GM08714 (cell line): ENCODE measurements at regions not wholly inside any gene's neighbourhood (a gene's known extent, or its start where the extent isn't known, plus 50 kb on each side); places are given as distances from the start of the nearest gene placed in this dataset.
"Not testable (repeated sequence)": the region's sequence is repeated elsewhere in the genome, so short reads cannot be mapped to it uniquely, and the experiment has no call there.

ENCODE experiments used
- H3K4me3 ChIP-seq: fragments of 200-500 bp; sonication (Bioruptor generic); 2 replicates; pipeline ENCODE4 v1.5.1; 2014; ENCODE audit warnings: mild to moderate bottlenecking, low read length, inconsistent platforms
- ZNF274 ChIP-seq: IDR thresholded peaks from 2 replicates; pipeline ENCODE4 v1.6.1; 2012; ENCODE audit warnings: mild to moderate bottlenecking, low read depth, low read length

DNA sequence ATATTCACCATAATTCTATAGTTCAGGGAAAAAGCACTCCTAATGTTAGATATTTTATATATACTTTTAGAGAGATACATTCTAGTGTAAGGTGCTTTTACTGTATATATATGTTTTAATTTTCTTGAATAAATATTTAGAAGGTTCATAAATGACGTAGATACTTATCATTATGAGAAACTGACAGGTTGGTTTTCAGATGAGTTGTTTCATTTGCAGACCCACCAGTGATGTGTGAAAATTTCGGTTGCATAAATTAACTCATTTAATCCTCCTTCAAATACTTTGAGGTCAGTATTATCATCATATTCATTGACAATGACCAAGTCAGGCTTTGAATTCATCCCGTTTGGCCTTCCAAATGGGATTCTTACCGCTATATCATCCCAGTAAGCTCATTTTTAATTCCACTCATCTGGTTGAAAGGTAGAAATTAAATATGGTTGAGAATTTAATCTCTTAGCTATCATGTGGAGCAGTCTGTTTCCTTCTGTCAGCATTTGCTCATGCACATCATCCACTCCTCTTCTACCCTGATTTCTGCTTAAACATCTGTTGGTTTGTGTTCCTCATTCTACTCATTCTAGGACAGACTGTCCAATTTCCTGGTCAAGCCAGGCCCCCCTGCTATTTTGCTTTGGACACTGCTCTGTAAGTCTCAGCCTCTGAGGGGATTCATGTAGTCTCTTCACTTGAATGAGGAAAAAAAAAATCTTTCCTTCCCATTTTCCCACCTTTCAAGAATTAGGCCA, 1156.6 kb downstream of the PLA2G4A start:
- H3K4me3 ChIP-seq, result no peak overlapping the region
- TF ChIP-seq ZNF274, result no peak

DNA sequence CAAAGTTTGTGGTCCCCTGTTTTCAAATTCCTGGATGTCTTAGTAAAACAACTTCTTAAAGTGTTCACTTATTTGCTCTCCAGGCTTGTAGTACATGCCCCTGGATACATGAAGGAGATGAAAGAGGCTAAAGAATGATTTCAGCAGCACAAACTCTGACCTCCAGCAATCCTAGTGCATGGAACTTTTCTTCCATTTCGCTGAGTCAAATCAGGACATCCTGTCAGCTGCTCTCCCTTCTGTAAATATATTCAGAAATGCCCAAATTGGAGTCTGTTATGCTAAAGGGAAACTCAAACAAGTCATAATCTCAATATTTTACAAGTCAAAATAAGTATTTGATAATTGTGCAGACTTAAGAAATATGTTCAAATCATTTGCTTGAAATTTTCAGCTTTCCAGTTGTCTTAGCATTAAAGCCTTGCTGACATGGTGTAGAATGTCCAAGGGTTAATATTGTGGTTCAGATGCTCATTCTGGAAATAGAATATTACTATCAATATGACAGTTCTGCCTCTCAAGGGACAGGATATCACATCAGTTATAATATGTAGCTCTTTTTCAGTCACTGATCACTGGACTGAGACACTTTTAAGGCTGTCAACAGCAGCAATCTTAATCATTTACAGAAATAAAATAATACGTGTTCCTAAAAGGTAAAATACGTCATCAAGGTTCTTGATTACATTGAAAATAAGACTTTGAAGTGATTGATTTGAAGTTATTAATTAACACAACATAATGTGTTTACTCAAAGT, 1157.3 kb downstream of the PLA2G4A start:
- no peak for TF ChIP-seq ZNF274
- H3K4me3 ChIP-seq, result no peak overlapping the region

DNA sequence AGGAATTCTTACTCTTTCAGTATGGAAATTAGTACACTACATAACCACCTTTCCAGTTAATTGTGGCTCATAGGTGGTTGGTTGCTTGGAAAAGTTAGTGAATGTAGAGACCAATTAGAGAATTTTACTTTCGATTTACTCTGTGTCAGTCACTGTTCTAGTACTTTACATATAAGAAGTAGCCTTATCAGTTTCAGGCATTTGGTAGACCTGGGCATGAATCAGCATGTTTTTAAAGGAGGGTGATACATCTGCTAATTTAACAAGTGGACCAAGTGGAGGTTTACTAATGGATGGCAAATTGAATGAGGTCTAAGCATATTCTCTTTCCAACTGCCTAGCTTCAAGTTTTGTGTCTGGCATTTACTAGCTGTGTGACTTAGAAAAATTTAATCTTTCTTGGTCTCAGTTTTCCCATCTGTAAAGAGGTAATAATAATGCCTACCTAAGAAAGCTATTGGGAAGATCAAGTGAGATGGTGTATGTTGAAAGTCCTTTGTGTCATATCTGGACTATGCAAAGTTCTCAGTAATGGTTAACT, 1158.6 kb downstream of the PLA2G4A start:
- H3K4me3 ChIP-seq, result no peak overlapping the region
- TF ChIP-seq ZNF274, result no peak

DNA sequence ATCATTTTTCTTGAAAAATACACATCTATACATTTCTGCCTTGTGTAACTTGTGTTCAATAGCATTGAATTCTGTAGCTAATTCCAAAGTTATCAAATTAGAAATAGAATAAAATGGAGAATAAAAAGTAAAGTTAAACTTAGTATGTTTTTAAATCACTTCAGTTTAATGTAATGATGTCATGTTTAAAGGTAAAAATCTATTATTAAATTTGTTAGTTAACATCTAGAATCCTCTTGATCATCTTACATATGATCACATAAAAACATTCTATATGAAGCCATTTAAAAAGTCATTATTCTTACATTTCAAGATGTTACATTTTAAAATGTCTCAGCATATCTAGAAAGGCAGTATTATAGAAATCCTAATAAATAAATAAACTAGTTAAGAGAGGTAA, 1163.2 kb downstream of the PLA2G4A start:
- H3K4me3 ChIP-seq, result no peak overlapping the region
- TF ChIP-seq ZNF274, result no peak

DNA sequence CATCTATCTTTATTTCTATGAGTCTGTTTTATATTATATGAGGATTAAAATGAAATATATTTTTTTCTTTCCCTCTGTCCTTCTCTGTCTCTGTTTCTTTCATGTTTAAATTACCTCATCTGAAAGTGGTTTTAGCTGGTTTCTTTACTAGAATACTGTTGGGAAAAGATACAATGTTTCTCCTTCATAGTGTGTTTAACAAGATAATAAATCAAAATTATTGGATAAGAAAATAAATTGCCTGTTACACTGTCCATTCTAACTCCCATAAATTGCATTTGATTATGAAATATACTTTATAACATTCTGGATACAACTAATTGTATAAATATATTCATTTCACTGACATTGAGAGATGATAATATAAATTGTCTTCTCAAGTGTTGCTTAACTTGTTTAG, 1168.0 kb downstream of the PLA2G4A start:
- no peak for TF ChIP-seq ZNF274

DNA sequence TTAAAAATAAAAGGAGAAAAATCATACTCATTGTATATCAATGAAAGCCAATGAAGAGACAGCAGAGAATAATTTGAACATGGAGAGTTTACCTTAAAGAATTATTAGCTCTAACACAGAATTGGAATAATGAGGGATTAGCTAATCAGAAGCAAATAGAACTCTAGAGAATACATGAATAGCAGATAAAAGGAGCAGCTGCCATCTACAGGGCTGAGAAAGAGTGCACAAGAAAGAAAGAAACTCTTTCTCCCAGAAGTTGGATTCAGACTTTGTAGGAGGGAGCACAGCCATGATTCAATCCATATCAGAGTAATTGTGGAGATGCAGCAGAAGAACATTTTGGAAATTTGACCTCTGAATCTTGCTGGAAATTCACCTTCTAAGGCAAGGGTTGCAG, 1171.2 kb downstream of the PLA2G4A start:
- no peak overlapping the region for H3K4me3 ChIP-seq
- no peak for TF ChIP-seq ZNF274

More for the DNA sequence above, 1168.0 kb downstream of the PLA2G4A start:
- no peak overlapping the region for H3K4me3 ChIP-seq

DNA sequence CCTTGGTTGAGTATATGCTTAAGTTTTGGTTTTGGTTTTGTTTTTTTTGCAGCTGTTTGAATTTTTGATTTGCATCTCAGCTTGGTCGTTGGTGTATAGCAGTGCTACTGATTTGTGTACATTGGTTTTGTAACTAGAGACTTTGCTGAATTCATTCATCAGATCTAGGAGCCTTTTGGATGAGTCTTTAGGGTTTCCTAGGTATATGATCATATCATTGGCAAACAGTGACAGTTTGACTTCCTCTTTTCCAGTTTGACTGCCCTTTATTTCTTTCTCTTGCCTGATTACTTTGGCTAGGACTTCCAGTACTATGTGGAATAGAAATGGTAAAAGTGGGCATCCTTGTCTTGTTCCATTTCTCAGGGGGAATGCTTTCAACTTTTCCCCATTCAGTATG, 1174.9 kb downstream of the PLA2G4A start:
- not testable (repeated sequence) for H3K4me3 ChIP-seq

DNA sequence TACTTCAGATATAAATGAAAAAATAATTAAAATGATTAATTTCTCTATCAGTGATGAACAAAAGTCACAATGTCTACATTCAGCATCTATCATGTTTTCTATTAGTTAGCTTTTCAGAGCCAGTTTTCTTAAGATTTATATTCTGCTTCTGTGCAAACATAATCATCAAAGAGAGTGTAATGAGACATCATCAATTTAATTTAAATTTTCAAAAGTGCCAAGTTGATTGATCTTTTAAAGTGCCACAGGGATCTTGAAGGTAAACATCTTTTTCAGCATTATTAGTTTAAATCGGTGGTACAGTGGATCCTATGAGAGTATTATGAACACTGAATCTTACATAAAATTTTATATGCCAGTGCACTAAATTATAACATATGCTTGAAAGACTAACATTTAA, 1176.1 kb downstream of the PLA2G4A start:
- TF ChIP-seq ZNF274, result no peak

DNA sequence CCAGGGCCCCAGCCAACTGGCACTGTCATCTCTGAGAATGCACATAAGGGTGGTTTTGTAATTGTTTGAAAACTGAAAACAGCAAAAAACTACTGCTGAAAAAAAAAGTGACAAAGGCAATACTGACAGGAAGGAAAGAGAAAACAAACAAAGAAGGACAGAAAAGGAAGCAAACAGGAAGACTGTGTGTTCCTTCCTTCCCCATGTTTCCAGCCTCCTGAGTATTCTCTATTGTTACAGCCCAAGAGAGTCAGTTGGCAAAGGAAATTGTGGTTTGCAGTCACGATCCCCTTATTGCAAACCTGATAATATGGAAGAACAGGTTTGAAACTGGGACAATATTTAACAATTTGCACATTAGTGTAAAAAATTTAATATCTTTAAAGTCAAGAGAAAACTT, 1177.6 kb downstream of the PLA2G4A start:
- H3K4me3 ChIP-seq, result no peak overlapping the region
- TF ChIP-seq ZNF274, result no peak

More for the DNA sequence above, 1176.1 kb downstream of the PLA2G4A start:
- H3K4me3 ChIP-seq, result no peak overlapping the region

DNA sequence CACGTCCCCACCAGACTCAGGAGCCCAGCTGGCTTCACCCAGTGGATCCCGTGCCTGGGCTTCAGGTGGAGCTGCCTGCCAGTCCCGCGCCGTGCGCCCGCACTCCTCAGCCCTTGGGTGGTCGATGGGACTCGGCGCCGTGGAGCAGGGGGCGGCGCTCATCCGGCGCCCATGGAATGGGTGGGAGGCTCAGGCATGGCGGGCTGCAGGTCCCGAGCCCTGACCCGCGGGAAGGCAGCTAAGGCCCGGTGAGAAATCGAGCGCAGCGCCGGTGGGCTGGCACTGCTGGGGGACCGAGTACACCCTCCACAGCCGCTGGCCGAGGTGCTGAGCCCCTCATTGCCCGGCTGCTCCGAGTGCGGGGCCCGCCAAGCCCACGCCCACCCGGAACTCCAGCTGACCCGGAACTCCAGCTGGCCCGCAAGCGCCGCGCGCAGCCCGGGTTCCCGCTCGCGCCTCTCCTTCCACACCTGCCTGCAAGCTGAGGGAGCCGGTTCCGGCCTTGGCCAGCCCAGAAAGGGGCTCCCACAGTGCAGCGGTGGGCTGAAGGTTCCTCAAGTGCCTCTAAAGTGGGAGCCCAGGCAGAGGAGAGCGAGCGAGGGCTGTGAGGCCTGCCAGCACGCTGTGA, 1184.6 kb downstream of the PLA2G4A start:
- not testable (repeated sequence) for H3K4me3 ChIP-seq

DNA sequence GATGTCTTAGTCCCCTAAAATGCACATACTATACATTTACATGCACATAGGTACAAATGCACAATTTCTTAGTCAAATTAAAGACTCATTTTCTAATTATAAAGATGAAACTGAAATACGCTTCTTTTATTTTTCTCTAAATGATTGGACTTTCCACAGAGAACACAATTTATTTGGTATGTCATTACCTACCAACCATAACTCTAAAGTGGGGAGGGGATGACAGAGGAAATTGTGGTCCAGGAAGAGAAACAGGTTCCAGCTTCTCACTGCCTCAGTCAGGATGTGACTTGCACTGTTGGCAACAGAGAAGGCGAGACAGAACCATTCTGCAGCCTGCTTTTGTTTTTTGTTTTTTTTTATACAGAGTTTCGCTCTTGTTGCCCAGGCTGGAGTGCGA, 1189.2 kb downstream of the PLA2G4A start:
- no peak for TF ChIP-seq ZNF274
- no peak overlapping the region for H3K4me3 ChIP-seq

DNA sequence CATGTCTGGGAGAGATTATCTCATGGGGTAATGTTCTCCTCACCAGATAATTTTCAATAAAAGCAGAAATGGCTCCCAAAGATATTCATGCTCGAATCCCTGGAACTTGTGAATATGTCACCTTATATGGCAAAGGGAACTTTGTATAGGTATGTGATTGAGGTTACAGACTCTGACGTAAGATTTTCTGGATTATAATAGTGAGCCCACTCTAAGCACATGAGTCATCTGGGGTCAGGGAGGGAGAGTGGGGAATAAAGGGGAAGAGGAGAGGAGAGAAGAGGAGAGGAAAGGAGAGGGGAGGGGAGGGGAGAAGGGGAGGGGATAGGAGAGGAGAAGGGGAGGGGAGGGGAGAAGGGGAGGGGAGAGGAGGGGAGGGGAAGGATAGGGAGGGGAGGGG, 1193.9 kb downstream of the PLA2G4A start:
- no peak overlapping the region for H3K4me3 ChIP-seq
- no peak for TF ChIP-seq ZNF274

DNA sequence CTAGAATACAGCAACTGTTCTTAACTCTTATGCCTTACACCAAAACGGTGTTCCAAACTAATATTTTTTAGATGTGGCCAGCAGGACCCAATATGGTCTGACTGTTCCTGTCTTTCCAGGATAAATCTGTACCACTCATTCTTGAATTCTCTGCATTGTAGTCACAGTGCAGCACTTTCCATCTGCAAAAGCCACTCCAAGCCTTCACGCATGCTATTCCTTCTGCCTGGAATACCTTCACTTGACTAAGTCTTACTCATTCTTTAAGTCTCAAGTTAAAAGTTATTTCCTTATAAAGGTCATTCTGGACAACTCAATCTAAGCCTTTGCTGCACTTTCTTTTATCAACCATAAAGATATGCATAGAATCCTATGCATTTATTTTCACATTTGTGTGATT, 1194.5 kb downstream of the PLA2G4A start:
- no peak for TF ChIP-seq ZNF274
- H3K4me3 ChIP-seq, result no peak overlapping the region

DNA sequence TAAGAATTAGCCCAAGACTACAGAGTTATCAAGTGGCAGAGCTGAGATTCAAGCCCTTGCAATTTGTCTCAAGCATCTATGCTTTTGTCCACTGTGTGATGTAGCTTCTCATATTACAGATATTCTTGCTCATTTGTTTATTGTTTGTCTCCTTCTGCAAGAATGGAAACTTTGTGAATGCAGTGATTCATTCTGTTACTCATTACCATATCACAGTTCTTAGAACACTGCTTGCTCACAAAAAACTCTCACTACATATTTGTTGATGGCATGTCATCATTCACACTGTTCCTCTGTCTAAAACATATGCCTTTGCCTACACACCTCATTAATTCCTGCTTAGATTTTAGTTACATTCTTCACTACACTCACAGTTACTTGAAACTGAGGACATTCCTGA, 1198.9 kb downstream of the PLA2G4A start:
- TF ChIP-seq ZNF274, result no peak
- H3K4me3 ChIP-seq, result no peak overlapping the region

DNA sequence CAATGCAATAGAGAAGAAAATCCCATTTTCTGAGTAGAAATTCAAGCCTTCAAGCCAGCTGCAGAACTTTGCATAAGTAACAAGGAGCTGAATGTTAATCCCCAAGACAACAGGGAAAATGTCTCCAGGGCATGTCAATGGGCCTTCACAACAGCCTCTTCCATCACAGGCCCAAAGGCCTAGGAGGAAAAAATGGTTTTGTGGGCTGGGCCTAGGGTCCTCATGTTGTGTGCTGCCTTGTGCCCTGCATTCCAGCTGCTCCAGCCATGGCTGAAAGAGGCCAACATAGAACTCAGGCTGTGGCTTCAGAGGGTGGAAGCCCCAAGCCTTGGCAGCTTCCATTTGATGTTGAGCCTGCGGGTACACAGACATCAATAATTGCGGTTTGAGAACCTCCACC, 1208.8 kb downstream of the PLA2G4A start:
- not testable (repeated sequence) for H3K4me3 ChIP-seq
